CD4-positive, alpha-beta T cell treated with Interleukin-10 for 1 hour (primary cell): ENCODE measurements at regions not wholly inside any gene's neighbourhood (a gene's known extent, or its start where the extent isn't known, plus 50 kb on each side); places are given as distances from the start of the nearest gene placed in this dataset.

Experiments used
- DNase-seq: peaks from one replicate; pipeline ENCODE4 v3.0.0-alpha.2; 2020

DNA sequence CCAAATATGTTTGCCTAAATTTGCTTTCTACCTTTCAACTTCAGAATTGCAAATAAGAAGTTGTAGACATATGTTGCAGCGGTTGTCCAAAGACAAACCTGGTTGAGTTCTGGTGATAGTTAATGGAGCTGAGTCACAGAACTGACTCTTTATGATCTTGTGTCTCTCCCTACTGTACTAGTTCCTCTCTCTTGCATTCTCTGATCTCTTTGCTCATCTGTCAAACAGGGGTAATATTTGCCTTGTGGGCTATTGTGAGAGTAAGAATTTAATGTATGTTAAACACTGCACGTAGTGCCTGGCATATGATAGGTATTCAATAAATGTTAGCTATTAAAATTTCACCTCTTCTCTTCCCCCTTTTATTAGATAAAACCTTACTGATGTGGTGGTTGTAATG is 283.5 kb upstream of the RGS6 start:
- DNase-seq = no peak

- no peak for DNase-seq
Measured at GRCh38 chr14:71650187-71650755, 282.0 kb upstream of the RGS6 start.

- no peak for DNase-seq
Measured at GRCh38 chr14:71651228-71651627, 281.0 kb upstream of the RGS6 start.

- no peak for DNase-seq
Measured at GRCh38 chr14:71652368-71652767, 279.9 kb upstream of the RGS6 start.

- DNase-seq = no peak
Measured at GRCh38 chr14:71654810-71655209, 277.4 kb upstream of the RGS6 start.

DNA sequence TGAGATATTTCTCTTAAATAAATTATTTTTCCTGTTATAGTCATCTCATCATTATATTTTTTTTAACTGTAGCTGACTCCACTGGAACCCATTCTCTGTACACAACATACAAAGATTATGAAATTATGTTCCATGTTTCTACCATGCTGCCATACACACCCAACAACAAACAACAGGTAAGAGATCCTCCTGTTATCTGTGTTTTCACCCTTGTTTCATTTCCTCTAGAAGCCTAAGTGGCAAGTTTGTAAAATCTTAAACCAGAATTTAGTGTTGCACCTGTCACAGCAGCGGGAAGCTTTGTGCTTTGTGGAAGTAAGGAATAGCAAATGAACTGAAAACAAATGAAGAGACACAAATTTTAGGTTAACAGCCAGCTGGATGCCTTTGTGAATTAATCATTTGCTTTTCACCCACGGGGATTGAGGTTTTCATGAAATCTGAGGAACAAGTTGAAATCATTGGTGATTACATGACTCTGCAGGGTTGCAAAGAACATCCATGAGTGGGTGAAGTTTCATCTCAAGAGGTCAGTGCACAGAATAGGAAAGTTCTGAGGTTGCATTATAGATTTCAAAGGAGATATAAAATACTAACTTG is 273.9 kb upstream of the RGS6 start:
- no peak for DNase-seq

DNA sequence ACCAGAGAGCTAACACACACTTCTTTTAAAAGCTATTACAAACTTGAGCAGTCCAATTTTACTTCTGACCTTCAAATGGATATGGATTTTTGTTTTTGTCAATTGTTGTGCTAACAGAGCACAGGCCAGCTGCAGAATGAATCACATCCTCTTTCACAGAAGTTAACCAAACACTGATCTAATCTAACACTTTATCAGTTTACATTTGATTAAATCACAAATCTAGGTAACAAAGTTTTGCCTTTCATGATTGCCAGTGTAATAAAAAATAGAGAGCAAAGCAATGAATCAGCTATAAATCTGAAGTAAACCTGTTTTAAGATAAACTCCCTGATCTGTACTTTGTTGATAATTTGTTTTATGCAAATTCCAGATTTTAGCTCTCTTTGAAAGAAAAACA is 273.1 kb upstream of the RGS6 start:
- DNase-seq = no peak

- DNase-seq = no peak
Measured at GRCh38 chr14:71661441-71661840, 270.8 kb upstream of the RGS6 start.

GRCh38 chr14:71662291-71662790 is 269.9 kb upstream of the RGS6 start:
- no peak for DNase-seq

DNA sequence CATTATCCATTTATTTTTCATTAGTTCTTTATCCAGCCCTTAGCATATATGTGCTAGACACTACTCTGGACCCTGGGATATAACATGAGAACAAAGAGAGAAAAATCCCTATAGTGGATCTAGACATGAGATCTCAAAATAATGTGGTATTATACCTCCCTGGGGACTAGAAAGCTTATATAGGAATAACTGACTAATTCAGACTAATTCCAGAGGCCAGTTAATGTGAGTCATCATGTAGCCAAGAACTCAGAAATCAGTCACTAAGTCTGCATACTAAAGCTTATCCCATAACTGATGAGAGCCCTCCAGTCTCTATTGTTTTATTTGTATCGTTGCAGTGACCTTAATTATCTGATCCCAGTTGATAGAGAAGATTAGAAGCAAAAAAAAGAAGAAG is 267.1 kb upstream of the RGS6 start:
- DNase-seq = no peak

DNA sequence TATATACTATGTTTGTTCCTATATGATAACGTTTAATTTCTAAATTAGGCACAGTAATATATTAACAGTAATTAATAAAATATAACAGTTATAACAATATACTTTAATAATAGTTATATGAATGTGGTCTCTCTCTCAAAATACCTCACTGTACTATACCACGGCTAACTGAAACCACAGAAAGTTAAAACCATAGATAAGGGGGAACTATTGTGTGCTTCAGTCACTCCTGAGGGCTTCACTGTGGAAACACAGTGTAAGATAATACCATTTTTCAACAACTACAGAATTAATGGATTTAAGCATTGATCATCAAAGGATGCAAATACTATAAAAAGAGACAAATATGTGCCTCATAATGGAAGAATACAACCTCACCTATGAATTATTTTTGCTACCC is 266.4 kb upstream of the RGS6 start:
- no peak for DNase-seq

- no peak for DNase-seq
Measured at GRCh38 chr14:71666571-71667145, 265.6 kb upstream of the RGS6 start.

GRCh38 chr14:71668186-71668912 is 263.9 kb upstream of the RGS6 start:
- DNase-seq = no peak

DNA sequence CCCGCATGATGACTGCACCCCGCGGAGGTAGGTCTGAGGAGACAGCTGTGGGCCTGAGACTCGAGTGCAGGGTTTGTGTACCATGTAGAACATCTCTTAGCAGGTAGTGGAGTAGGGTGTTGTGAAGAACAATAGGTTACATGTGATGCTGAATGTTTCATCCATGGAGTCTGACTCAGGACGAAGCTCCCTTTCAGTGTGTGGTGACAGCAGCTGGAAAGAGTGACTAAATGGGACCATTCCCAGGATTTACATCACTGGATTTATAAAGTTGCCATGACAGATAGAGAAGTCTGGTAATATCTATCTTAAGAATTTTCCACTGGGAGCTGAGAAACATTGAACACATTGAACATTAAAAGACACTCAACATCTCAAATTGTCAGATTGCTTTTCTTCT is 259.6 kb upstream of the RGS6 start:
- no peak for DNase-seq

DNA sequence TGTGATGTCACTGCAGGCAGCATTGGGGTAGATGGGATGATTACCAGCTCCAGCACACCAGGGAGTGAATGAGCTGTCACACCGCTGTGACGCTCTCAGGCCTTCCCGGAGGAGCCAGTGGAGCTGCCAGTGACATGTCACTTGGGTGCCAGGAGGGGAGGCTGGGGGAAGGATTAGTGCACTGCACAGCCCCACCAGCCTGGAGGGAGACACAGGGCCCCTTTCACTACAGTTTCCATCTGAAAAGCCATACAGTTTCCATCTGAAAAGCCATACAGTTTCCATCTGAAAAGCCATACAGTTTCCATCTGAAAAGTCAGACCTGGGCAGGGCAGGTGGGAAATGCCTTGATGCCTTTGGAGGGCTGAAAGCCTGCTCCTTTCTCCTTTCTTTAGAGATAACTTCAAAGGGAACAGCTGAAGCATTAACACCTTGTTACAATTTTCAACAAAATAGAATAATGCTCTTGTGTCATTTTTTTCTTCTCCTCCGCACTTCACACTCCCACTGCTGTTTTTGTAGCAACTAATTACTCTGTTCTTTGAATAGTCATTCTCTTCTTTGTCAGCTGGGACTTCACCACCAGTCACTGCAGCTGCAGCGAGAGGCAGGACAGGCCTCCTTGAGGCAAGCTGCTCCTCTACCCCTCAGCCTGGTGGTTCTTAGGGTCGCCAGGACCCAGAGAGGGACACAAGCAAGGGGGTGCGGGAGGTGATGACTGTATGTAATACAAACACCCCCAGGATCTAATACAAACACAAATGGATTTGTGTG is 256.9 kb upstream of the RGS6 start:
- DNase-seq = no peak

DNA sequence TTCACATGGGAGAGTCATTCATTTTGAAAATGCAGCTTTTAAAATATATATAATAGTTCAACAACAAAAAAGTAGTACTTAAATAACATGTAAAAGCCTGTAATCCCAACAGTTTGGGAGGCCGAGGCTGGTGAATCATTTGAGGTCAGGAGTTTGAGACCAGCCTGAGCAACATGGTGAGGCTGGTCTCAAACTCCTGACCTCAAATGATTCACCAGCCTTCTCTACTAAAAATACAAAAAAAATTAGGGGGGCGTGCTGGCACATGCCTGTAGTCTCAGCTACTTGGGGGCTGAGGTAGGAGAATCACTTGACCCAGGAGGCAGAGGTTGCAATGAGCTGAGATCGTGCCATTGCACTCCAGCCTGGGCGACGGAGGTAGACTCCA is 256.3 kb upstream of the RGS6 start:
- no peak for DNase-seq

DNA sequence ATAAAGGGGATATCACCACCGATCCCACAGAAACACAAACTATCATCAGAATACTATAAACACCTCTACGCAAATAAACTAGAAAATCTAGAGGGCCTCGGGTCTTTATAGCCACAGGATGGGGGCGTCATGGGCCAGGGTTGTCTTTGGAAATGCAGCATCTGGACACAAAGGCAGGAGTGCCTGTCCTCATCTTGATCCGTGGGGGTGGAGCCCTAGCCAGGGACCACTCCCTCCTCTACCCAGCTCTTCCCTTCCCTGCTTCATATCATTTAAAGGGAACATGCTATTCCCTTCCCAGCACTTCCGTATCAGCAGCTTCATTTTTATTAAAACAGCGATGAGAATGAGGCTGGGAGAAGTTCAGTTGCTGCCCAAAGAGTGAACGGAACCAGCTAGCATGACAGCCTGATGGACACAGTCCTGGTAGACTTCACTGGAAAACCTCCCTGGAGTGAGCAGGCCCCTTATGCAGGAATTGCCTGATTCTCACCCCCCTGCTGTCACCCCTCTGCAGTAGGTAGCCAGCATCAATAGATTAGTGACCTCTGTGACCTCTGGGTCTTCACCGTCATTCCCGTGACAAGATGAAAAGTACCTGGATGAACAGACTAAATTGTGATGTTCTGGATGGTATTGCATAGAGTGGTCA is 251.4 kb upstream of the RGS6 start:
- DNase-seq = no peak

DNA sequence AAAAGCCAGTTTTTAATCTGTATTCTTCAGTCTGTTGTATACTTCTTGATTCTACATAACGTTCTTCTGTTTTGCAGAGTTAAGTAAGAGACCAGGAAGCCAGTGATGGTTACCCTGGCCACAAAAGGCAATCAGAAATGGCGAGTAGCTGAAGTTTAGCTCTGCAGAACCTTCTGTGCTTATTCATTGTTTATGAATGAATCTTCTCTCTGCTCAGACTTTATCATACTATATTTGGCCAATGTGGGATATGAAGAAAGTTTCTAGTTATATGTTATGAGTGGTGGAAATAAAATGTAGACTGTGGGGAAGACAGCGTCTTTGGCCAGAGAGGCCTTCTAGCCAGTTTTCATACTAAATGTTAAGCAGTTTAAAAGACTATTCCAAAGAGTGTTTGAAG is 249.9 kb upstream of the RGS6 start:
- no peak for DNase-seq

DNA sequence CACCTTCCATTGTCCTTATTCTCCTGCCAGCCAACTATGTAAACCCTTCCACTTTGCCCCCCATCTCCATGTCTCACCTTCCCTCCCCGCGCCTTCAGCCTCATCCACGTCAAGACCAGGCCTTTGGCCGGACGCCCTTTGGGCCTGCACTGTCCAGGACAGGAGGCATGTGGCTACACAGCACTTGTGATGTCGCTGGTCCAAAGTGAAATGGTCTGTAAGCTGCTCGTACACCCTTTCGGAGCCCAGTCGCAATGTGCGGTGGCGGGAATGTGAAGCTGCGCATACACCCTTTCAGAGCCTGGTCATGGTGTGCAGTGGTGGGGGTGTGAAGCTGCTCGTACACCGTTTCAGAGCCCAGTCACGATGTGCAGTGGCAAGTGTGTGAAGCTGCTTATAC is 247.9 kb upstream of the RGS6 start:
- no peak for DNase-seq

- DNase-seq = no peak
Measured at GRCh38 chr14:71686677-71687076, 245.6 kb upstream of the RGS6 start.

- no peak for DNase-seq
Measured at GRCh38 chr14:71687166-71687831, 244.9 kb upstream of the RGS6 start.

GRCh38 chr14:71688576-71688975 is 243.7 kb upstream of the RGS6 start:
- DNase-seq = no peak
